HK-2 (cell line): ENCODE measurements at regions not wholly inside any gene's neighbourhood (a gene's known extent, or its start where the extent isn't known, plus 50 kb on each side); places are given as distances from the start of the nearest gene placed in this dataset.
"Not testable (repeated sequence)": the region's sequence is repeated elsewhere in the genome, so short reads cannot be mapped to it uniquely, and the experiment has no call there.

Experiments
- DNase-seq: peaks from one replicate; pipeline ENCODE4 v3.0.0-alpha.2; 2018; ENCODE audit not compliant: unreplicated experiment

DNA sequence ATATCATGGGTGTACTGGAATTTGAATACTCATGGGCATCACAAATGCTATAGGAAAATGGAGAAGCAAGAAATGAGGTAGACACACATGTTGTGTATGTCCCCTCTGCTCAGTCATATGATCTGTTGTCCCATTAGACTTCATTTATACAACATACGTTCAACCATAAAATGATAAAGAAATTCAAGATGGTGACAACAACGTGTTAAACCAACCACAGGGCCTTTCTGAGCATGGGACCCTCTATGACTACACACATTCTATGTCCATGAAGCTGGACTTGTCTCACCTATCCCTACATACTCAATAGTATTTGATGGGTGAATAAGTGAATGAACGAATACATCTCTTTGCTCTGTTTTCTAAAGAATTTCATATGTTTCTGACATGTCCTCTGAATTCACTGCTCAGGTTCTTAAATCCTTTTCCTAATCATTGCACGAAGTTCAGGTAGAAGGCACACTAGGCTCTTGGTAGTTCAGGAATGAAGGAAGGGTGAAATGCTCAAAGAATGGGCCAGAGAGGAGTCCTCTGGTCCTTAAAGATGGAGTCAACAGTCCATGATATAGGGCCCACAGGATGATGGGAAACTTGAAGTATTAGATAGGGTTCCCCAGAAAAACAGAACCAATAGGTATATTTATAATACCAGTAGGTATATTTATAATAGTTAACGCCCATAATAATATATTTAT lies 105.7 kb upstream of the PPM1H start:
- no peak for DNase-seq

DNA sequence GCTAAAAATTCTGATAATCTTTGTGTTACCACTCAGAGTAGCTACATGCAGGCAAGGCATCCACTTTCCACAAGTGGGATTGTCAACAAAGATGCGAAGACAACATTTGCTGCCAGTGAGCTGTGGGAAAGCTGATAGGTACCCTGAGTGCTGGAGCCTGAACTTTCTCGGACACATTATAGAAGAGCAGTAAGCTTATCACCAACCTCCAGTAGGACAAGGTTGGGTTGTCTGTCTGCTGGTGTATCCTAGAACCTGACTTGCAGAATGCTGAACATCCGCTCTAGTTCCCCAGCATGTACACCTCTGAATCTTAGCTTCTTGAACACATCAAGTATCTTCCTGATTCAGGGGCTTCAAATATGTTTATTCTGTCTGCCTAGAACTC lies 103.8 kb upstream of the PPM1H start:
- DNase-seq = no peak

DNA sequence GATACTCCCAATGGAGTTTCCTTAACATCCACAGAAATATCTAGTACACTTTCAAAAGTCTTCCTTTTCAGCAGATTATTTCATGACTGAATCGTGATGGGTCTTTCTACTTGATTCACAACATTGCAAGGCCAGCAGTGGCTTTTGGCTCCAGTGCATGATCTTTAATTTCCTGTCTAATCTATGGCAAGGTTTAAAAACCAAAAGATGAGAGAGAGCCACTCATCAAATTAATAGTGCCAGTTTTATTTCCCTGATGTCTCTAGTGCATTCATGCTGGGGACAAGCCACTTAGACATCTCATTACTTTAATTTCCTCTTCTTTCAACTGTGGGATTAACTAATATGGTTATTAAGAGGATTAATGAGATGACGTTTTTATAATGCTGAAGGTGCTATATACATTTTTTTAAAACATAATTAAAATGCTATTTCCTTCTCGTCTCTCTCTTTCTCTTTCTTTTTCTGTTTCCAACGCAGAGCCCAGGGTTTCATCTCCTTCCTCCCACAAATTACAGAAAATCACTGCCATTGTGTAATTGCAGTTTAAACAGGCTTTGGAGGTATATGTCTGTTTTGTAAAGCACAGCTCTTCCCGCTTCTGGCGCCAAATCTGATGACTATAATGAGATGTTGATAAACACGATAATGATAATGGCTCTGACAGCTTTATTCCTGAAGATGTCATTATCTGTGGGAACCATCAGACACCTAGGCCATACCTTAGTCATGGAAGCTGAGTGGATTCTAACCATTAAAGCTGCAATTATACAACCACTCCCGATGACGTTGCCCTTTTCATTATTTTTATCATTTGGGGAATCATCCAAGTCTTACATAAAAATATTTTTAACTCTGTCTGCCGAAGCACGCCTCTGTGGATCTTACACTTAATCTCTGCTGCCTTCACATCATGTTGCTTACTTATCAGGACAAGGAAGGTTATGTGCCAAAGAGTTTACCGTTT lies 103.1 kb upstream of the PPM1H start:
- DNase-seq = no peak

DNA sequence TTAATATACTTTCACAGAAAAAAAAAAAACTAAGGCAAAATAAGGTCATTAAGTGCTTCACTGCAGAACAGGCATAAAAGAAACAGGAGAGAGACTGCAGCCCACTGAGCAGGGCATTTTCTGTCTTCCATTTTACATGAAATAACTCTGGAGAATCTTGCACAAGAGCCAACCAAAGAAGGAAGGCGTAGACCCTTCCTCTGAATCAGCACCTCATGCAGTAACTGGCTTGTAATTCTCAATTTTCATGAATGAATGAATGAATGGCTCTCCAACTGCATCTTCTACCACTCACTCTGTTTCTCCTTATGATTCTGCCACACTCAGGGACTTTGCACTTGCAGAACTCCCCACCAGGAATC lies 102.0 kb upstream of the PPM1H start:
- no peak for DNase-seq

DNA sequence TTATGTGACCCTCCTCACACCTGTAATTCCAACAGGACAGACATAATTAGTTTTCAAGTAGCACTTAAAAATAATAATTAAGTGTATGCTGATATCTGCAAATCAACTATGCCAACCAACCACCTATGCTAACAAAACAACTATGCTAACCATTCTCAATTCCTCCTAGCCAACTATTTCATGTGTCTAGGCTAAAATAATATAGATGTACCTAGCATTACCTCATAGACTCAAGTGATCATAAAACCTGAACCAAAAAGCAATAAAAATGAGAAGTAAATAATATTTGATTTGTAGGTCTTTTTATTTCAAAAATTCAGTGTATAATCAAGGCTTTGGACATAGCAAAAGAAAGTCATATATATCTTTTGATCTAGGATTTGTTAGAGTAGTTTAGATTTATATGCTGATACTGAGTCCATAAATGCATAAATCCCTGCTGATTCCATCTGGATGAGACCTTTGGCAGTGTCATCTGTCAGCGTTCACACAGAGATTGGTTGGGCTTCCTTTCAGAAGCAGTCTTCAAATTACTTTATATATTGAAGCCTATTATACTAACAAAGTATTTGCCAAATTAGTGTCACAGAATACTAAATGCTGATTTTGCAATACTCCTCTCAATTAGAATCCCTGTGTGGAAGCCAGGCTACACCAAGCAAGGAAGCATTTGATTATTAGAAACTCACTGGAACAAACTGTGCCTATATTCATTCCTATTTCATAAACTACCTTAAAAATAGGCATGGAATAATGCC lies 101.4 kb upstream of the PPM1H start:
- DNase-seq = no peak

DNA sequence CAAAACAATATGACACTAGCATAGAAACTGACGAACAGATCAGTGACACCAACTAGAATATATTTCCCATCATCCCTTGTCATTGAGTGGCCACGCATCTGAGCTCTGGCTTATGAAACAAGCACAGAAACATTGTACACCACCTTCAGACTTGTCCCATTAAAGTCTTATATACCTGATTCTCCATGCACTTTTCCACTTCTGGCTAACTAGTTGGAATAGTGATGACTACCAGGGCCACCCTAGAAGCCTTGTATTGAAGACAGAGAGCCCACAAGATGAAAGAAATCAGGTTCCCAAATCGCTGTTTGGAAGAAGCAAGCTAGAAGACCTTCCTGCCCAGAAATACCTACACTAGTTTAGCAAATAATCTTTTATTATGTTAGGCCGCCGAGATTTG lies 99.7 kb upstream of the PPM1H start:
- DNase-seq = no peak

DNA sequence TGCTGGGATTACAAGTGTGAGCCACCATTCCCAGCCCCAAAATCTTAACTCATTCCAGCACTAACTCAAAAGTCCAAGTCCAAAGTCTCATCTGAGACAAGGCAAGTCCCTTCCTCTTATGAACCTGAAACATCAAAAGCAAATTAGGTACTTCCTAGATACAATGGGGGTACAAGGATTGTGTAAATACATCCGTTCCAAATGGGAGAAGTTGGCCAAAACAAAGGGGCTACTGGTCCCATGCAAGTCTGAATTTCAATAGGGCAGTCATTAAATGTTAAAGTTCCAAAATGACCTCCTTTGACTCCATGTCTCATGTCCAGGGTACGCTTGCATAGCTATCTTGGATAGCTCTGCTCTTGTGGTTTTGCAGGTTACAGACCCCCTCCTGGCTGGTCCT lies 94.7 kb upstream of the PPM1H start:
- DNase-seq = no peak

DNA sequence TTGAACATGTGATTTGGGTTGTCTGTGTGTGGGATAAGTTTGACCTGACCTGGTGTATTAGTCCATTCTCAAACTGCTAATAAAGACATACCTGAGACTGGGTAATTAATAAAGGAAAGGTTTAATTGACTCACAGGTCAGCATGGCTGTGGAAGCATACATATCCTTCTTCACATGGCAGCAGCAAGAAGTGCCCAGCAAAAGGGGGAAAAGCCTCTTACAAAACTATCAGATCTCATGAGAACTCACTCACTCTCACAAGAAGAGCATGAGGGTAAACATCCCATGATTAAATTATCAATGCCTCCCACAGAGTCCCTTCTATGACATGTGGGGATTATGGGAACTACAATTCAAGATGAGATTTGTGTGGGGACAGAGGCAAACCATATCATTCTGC lies 94.0 kb upstream of the PPM1H start:
- no peak for DNase-seq

DNA sequence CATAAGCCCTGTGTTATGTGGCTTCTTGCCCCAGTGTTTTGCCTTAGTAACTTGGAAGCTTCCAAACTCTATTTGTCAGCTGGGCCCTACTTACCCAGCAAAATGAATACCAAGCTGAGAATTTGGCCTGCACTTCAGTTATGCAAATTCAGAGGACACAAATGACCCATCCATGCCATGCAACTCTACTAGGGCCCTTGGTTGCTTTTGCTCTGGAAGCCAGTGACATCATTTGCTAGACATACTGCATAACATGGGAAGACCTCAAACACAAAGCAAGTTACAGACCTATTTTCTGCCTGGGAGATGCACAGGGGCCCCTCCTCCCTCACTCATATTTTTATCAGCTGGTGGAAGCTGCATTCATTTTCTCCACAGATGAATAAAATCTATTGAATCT lies 90.2 kb upstream of the PPM1H start:
- DNase-seq = no peak

DNA sequence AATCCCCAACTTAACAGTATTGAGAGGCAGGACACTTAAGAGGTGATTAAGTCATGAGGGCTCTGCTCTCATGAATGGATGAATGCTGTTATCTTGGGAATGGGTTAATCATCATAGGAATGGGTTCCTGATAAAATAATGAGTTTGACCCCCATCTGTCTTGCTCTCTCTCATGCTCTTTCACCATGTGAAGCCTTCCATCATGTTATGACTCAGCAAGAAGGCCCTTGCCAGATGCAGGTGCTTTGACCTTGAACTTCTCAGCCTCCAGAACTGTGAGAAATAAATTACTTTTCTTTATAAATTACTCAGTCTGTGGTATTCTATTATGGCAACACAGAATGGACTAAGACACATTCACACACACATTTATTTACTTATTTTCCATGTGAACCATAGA lies 89.0 kb upstream of the PPM1H start:
- DNase-seq = no peak

DNA sequence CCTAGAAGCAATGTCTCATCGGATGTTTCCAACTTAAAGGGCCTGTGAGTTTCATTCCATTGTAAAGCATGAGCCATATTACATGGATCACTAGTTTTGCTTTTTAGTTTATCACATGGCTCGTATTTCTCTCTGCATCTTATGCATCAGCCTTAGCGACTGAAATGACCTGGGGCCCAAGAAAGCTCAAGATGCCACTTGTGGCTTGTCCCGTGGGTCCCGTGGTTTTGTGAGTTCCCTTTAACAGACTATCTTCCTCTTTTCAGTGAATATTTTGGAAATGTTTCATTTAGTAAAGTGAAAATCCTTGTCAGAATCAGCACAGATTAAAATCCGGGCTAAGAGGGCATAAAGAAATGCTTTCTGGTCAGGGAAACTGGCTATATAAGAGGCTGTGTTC lies 86.2 kb upstream of the PPM1H start:
- peak; percentile 5 for DNase-seq

DNA sequence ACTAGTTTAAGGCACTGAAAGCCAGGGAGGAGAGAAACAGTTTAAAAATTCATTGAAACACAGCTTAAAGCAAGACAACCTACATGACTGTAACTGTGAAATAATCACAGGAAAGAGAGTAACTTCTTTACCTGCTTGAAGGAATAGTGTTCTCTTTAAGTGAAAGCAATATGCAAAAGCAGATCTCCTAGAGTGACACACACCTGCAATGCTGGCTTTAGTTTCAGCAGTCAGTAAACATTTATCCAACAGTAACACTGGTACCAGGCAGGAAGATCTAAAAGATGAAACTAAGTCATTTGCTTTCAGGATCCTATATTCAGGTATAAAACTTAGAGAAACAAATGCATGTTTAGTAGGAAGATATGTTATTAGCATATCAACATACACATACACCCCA lies 85.3 kb upstream of the PPM1H start:
- DNase-seq = no peak

DNA sequence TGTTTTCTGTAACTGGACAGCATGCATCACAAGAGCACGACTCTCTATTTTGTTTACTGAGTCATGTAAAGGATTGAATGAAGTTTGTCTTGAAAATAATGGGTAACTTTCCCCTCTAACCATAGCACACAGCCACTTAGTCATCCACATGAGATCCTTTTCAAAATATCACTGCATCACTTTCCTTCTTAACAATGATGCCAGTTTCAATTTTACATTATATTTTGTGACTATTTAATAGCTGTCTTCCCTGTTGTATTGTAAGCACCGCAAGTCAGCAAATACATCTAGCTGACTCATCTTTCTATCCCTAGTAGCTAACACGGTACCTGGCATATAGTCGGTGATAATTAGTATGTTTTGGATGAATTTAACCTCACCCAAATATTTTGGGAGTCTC lies 83.3 kb upstream of the PPM1H start:
- no peak for DNase-seq

DNA sequence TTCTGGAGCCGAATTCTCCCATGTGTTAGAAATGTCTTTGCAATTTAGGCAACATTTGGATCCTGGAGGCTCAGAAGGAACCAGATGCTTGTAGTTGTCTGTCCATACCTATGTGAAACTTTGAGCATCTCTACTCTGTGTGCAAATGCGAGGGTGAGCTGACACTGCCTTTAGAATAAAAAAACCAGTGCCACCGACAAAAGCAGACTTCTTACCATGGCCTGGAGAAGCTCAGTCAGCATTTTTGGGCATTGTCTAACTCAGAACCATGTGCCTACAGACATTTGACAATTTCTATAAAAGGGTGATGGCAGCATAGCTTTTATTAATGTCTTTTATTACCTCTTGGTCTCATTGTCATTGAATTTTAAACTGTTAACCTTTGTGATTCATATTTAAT lies 78.4 kb upstream of the PPM1H start:
- DNase-seq = no peak

DNA sequence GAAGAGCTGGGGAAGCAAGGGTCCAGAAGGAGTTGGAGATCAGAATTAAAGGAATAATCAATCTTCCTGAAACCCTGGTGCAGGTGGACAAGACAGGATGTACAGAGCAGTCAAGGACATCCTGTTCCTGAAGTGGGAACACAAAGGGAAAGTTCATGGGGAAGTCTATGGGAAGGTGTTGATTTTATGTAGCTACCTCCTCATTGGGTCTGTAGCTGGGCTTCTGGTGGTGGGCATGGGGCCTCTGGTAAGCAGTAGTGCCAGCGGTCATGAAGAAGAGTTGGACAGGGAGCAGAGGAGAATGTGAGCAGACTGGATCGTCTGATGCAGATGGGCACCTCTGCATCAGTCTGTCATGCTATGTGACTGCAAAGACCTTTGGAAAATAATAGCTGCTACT lies 75.7 kb upstream of the PPM1H start:
- no peak for DNase-seq

DNA sequence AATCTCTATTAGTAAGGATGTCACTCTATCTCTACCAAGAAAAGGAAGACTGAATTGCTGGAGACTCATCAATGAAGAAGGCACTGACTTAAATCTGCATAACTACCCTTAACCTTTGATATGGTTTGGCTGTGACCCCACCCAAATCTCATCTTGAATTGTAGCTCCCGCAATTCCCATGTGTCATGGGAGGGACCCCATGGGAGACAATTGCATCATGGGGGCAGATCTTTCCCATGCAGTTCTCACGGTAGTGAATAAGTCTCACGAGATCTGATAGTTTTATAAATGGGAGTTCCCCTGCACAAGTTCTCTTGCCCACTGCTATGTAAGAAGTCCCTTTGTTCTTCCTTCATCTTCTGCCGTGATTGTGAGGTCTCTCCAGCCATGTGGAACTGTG lies 73.4 kb upstream of the PPM1H start:
- DNase-seq = no peak

DNA sequence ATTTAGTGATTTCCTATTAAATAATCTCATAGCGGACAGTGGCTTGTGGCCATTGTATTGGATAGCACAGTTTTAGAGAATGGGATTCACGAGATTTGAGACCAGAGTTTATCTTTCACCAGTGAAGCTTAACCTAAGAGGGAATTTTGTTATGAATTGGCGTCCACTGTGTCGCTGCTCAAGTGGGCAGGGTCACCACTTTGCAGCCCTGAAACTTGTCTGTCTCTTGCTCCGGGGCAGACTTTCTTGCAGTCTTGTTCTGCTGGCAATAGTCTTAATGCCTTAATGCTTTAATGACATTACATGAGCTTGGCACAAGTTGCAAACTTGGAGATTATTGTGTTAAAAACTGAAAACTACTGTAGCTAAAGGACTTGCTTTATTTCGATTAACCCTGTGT lies 72.8 kb upstream of the PPM1H start:
- DNase-seq = no peak

DNA sequence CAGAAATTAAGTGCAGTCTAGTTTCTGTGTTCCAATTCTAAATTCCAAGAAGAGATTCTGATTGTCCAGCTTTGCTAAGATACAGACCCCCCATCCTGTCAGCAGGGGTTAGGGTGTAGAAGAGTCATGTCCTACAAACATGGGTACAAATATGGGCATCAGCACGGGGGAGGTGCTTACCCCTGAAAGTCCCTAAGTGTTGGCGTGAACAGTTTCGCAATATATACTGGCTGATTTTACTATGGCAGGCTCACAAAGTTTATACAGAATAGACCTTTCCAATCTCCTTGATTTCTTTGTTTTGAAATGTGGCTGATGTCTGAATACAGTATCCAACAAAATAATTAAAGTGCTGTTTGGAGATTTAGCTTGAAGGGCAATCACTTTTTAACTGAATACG lies 71.6 kb upstream of the PPM1H start:
- DNase-seq = no peak

DNA sequence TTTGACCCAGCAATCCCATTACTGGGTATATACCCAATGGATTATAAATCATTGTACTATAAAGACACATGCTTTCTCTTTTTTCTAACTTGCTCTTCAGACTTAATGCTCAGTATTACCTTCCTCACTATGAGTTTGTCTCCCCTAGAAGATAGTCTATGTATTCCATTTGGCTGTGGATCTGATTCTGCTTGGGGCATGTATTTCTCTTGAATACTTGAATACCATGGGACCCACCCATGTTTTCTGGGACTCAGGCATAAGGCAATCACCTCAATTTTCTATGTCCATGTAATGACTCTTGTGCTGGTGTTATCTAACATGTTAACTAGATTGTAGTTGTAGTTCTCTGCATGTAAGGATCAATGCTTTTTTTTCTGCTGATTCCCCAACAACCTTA lies 70.4 kb upstream of the PPM1H start:
- no peak for DNase-seq

DNA sequence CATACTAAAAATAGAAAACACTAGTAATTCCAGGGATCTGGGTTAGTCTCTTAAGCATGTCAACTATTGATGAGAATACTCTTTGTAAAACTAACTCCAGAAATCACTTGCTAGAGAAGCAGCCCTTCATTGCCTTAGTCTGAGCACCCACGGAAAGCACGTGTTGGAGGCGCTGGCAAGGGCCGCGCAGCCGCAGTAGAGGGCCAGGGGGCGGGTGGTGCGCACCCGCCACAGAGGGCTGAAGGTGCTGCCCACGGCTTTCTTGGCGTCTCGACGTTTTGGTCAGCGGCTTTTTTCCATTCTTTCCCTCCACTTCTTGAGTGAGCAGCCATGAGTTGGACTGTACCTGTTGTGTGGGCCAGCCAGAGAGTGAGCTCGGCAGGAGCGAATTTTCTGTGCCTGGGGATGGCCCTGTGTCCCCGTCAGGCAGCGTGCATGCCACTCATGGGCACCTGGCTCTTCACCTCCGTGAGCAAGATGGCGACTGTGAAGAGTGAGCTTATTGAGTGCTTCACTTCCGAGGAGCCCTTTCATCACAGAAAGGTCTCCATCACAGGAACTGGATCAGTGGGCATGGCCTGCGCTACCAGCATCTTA lies 68.4 kb upstream of the PPM1H start:
- DNase-seq = no peak

DNA sequence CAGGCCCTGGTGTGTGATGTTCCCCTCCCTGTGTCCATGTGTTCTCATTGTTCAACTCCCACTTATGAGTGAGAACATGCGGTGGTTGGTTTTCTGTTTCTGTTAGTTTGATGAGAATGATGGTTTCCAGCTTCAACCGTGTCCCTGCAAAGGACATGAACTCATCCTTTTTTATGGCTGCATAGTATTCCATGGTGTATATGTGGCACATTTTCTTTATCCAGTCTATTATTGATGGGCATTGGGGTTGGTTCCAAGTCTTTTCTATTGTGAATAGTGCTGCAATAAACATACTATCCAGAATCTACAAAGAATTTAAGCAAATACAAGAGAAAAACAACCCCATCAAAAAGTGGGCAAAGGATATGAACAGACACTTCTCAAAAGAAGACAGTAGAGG lies 67.1 kb upstream of the PPM1H start:
- DNase-seq = not testable (repeated sequence)

DNA sequence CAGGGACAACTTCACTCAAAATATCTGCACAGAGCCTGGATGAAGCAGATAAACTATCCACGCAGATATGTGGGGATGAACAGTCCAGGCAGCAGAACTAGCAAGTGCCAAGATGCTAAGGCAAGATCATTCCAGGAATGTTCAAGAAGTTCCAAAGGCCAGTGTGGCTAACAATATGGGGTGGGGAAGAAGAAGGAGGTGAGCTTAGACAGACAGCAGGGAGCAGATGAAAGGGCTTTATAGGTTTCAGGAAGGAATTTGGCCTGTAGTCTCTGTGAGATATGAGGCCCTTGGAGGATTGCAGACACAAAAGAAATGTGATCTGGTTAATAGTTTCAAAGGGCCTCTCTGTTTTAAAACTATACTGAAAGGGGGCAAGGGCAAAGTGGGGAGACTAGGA lies 63.5 kb upstream of the PPM1H start:
- no peak for DNase-seq
